ENCODE measurements at regions not wholly inside any gene's neighbourhood (a gene's known extent, or its start where the extent isn't known, plus 50 kb on each side); places are given as distances from the start of the nearest gene placed in this dataset.

- no peak for DNase-seq (ENCODE audit: low read depth)
Measured at GRCh38 chr9:16312962-16313546, 557.4 kb downstream of the BNC2 start.

- no peak for DNase-seq (ENCODE audit: low read depth)
Measured at GRCh38 chr9:16314476-16314875, 556.0 kb downstream of the BNC2 start.

- DNase-seq (ENCODE audit: low read depth) = no peak
Measured at GRCh38 chr9:16315720-16316119, 554.8 kb downstream of the BNC2 start.

DNA sequence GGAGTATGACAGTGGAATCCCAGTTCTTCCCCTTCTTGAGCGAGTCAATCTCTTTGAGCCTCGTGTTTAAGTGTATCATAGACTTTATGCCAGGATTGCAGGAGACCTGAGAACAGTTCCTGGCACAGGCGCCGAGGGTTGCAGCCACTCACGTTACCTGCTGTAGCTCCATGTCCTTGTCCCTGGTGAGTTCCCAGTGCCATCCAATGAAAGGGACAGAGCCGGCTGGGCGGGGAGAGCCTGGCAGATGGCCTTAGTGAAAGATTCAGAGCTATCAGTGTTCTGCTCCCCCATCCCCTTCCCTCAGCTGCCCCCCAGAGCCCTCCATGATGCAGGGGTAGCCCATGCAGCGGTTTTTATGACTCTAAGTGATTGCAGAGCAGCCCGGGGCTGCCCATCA is 554.0 kb downstream of the BNC2 start:
- no peak for DNase-seq (ENCODE audit: low read depth)

GRCh38 chr9:16316911-16317817 is 553.3 kb downstream of the BNC2 start:
- DNase-seq (ENCODE audit: low read depth) = no peak

DNA sequence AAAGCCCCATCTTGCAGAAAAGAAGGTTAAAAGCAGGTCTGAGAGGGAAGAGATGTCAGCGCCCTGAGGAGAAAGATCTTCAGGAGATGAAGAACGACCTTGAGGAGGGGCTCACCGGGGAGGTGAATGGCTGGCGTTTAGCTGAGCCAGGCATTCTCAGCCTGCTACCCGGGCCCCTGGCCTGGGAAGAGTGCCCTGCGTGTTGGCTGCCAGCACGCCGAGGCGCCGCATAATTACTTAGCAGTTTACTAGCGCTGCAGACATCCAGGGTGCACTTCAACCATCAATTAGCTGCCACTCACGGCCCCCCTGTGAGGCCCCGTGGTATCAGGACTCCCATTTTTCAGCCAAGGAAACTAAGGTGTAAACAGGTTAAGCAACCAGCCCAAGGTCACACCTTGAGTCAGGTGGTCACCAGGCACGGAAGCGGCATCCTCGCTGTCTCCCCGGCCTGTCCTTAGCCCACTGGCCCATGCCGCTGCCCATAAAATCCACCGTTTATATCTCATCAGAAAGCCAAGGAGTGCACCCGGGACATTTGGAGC is 551.9 kb downstream of the BNC2 start:
- no peak for DNase-seq (ENCODE audit: low read depth)

DNA sequence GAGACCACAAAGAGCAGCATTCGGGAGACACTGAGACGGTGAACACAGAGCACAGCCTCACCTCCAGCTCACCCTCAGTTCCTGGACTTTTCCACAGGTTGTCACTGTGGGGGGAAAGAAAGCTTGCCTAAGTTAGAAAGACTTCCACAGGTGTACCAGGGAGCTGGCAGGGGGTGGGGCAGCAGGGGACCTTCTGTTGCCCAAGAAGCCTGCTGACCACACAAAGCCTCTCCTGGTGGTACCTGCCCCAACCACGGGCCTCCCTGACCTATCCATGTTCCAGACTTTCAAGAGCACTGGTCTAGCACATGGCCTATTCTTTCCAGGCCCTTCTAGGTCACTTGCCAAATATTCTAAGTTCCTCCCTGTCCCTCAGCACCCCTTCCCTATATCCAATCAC is 550.8 kb downstream of the BNC2 start:
- no peak for DNase-seq (ENCODE audit: low read depth)

GRCh38 chr9:16320338-16320902 is 550.0 kb downstream of the BNC2 start:
- DNase-seq (ENCODE audit: low read depth) = no peak

DNA sequence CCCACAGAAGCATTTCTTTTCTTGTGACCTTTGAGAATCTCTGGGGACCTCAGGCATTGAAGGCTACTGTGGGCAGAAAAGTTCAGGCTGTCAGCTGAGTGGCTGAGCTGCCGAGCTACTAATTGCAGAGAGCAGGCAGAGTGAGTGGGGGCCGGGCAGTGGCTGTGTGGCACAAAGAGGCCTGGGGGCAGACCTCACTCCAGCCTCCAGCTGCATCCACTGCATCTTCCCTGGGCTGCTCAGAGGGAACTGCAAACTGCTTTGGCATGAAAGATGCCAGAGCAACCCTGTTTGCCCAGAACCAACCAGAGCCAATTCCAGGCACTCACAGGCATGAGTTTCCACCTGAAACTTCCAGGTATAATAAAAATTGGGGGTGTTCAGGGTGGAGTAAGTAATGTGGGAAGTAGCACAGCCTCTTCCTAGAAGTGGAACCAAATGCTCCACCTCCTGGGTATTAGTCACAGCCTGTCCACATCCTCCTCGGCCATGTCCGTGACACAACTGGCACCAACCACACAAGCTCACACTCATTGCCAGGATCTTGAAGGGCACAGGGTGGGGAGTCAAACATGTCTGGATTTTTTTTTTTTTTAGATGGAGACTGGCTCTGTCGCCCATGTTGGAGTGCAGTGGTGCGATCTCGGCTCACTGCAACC is 548.9 kb downstream of the BNC2 start:
- no peak for DNase-seq (ENCODE audit: low read depth)

GRCh38 chr9:16322849-16323248 is 547.6 kb downstream of the BNC2 start:
- DNase-seq (ENCODE audit: low read depth) = no peak

DNA sequence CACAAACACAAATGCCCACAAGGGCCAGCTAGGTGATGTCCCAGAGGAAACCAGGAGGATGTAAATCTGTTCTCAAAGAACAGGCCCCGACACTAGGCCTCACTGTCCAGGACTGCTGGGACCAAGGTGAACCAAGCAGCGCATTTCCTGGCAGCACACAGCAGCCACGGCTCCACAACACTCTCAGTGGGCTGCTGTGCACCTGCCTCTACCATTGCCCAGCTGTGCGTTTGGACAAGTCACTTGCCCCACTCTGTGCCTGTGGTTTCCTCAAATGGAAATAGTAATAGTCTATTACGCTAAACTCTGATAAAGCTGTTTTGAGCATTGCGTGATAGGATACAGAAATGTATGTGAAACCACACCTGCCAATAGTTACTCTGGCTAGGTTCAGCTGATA is 544.5 kb downstream of the BNC2 start:
- DNase-seq (ENCODE audit: low read depth) = no peak

- DNase-seq (ENCODE audit: low read depth) = no peak
Measured at GRCh38 chr9:16328349-16328748, 542.1 kb downstream of the BNC2 start.

GRCh38 chr9:16329671-16330113 is 540.8 kb downstream of the BNC2 start:
- no peak for DNase-seq (ENCODE audit: low read depth)

DNA sequence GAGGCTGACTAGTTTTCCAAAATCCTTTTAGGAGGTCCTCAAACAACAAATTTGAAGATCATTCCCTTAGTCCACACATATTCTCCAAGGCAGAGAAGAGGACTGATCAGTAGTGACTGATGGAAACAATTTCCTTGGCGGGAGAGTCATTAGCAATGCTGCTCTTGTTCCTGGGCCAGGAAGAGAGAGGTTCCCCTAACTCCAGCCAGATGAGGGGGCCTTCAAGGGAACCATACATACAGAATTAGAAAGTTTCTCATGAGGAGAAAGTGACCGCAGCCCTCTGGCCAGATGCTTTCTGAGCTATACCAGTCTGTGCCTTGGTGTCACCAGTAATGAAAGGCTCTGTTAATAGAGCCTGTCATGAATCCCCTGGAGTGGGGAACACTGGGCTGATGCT is 539.4 kb downstream of the BNC2 start:
- DNase-seq (ENCODE audit: low read depth) = no peak

DNA sequence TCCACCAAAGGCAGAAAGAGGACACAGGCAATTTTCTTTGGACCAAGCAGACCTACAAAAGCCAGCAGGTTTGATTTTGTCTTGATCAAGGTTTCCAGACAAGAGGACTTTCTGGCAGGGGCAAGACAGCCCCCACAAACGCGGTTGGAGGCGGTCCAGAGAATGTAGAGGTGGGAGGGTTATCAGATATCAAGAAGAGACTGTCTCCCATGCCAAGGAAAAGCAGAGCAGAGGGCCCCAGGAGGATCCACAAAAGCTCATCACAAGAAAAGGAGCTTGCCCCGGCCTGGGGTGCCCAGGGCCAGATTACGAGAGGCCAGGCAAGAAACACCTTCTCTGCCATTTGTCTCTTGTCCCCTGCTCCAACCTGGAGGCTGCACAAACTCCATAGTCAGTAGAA is 538.9 kb downstream of the BNC2 start:
- DNase-seq (ENCODE audit: low read depth) = no peak

GRCh38 chr9:16333691-16334090 is 536.8 kb downstream of the BNC2 start:
- DNase-seq (ENCODE audit: low read depth) = no peak

- no peak for DNase-seq (ENCODE audit: low read depth)
Measured at GRCh38 chr9:16335788-16336580, 534.5 kb downstream of the BNC2 start.

DNA sequence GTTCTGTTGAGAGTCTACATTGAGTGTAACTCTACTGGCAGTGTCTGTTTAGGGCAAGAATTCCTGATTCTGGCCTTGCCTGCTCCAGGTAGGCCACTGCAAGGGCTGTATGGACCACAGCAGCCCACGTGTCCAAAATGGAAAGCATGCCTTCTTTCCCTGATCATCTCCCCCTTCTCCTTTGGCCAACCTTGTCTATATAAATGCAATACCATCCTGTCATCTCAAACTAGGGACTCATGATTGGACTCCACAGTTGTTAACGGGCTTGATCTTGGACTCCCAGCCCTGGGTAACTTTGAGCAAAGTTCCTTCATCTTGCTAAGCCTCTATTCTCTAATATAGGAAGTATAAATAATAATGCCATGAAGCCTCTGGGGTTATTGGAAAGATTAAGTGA is 533.6 kb downstream of the BNC2 start:
- DNase-seq (ENCODE audit: low read depth) = no peak

DNA sequence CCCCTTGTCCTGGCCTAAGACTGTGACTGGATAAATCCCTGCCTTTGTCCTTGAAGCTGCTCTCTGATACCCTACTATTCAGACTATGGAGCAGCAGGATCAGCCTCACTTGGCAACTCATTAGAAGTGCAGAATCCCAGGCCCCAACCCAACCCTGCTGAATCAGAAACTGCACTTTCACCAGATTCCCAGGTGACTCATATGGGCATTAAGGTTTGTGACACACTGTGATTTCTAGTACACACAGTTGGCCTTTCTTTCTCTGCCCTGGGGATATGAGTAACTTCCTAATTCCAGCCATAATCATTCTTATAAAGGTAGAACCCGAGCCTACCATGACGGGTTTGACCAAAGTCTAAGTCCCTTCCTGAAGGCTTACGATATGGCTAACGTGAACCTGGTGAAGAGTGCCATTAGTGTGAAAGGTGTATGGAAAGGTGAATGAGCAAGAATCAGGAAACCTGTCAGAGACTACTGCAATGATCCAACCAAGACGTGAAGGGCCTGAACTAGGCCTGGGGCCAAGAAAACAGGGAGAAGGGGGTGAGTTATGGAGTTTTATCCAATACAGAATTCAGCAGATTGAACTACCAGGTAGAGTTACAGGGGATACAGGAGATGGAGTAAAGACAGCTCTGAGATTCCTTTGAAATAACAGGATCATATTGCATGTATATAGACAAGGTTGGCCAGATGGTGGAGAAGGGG is 533.0 kb downstream of the BNC2 start:
- no peak for DNase-seq (ENCODE audit: low read depth)

DNA sequence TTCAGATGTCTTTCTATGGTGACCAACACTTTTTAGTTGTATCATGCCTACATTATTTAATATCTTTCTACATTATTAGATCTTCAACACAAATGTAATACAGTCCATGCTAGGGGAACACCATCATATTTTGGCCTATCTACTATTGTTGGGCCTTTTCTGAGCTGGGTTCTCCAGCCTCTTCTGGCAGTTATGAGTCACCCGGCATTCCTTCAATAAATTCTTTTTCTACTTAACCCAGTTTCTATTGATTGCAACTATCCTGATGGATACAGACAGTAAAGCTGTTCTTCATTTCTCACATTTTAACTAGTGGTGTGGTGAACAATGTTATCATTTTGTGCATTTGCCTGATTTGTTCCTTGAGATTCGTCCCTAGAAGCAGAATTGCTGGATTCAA is 529.3 kb downstream of the BNC2 start:
- no peak for DNase-seq (ENCODE audit: low read depth)

All from stimulated activated CD8-positive, alpha-beta memory T cell treated with anti-CD3 and anti-CD28 coated beads, Interleukin-15, amount 100 ng/mL, for 24 hours (primary cell).